DND-41 (cell line): ENCODE measurements at regions not wholly inside any gene's neighbourhood (a gene's known extent, or its start where the extent isn't known, plus 50 kb on each side); places are given as distances from the start of the nearest gene placed in this dataset.
A peak's percentile ranks its signal among the peaks of the same experiment; 100 is the strongest.
"Not testable (repeated sequence)": the region's sequence is repeated elsewhere in the genome, so short reads cannot be mapped to it uniquely, and the experiment has no call there.

ENCODE experiments used
- ATAC-seq: fragments of 200-7000 bp; cut with Tn5 transposase; 3 replicates; pipeline ENCODE4 v1.9.1; 2021; ENCODE audit warnings: low read depth; ENCODE audit not compliant: insufficient read depth
- DNase-seq: peaks from one replicate; pipeline ENCODE4 v3.0.0-alpha.2; 2020
- H2AFZ ChIP-seq: 2 replicates; pipeline ENCODE4 v1.6.0; 2012; ENCODE audit warnings: low read depth, low read length
- H3K27ac ChIP-seq: 2 replicates; pipeline ENCODE4 v1.5.1; 2012; ENCODE audit warnings: low read length, inconsistent platforms
- H3K27me3 ChIP-seq: fragments of 200-600 bp; sonication (generic); 2 replicates; pipeline ENCODE4 v1.6.0; 2012; ENCODE audit warnings: low read length, mild to moderate bottlenecking, inconsistent platforms; ENCODE audit not compliant: insufficient read depth, poor library complexity
- H3K36me3 ChIP-seq: 2 replicates; pipeline ENCODE4 v1.5.1; 2012; ENCODE audit warnings: low read length, inconsistent platforms; ENCODE audit not compliant: insufficient read depth
- H3K4me1 ChIP-seq: 2 replicates; pipeline ENCODE4 v1.5.1; 2012; ENCODE audit warnings: mild to moderate bottlenecking, low read length; ENCODE audit not compliant: insufficient read depth
- H3K4me2 ChIP-seq: 2 replicates; pipeline ENCODE4 v1.6.0; 2012; ENCODE audit warnings: mild to moderate bottlenecking, moderate library complexity, low read length, inconsistent platforms; ENCODE audit not compliant: insufficient read depth
- H3K4me3 ChIP-seq, 2 experiments: fragments of 200-600 bp in 1 of 2; shearing (Covaris generic) in 1 of 2; 2 replicates each; pipeline ENCODE4 v1.5.1; 2012 to 2016; ENCODE audit warnings: inconsistent platforms in 2 of 2, low read length in 2 of 2, mild to moderate bottlenecking in 2 of 2, low read depth in 1 of 2, moderate library complexity in 1 of 2
- H3K79me2 ChIP-seq: 2 replicates; pipeline ENCODE4 v1.6.0; 2012; ENCODE audit warnings: low read length, inconsistent platforms; ENCODE audit not compliant: insufficient read depth
- H3K9ac ChIP-seq: 2 replicates; pipeline ENCODE4 v1.6.0; 2012; ENCODE audit warnings: low read depth, mild to moderate bottlenecking, inconsistent platforms, low read length, moderate library complexity
- H3K9me3 ChIP-seq: 2 replicates; pipeline ENCODE4 v1.5.1; 2012; ENCODE audit warnings: low read length, moderate library complexity, mild to moderate bottlenecking, inconsistent platforms; ENCODE audit not compliant: insufficient read depth, severe bottlenecking
- H4K20me1 ChIP-seq: 2 replicates; pipeline ENCODE4 v1.6.0; 2012; ENCODE audit warnings: low read length; ENCODE audit not compliant: insufficient read depth

DNA sequence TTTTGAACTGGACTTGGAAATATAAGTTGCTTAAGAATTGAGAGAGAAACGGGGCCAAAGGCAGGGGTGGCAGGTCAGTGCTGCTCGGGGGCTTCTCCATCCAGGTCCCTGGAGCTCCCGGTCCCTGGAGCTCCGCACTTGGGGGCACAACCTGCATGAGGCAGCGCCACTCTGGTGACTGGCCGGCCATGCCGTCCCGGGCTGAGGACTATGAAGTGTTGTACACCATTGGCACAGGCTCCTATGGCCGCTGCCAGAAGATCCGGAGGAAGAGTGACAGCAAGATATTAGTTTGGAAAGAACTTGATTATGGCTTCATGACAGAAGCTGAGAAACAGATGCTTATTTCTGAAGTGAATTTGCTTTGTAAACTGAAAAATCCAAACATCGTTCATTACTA is 76.9 kb upstream of the POTEG start:
- not testable (repeated sequence) for H3K79me2 ChIP-seq, H3K27ac ChIP-seq, H3K27me3 ChIP-seq, H3K4me1 ChIP-seq, H3K9me3 ChIP-seq, H3K4me3 ChIP-seq, ATAC-seq, H3K4me2 ChIP-seq, H3K9ac ChIP-seq, H4K20me1 ChIP-seq, DNase-seq, H3K36me3 ChIP-seq, H2AFZ ChIP-seq

DNA sequence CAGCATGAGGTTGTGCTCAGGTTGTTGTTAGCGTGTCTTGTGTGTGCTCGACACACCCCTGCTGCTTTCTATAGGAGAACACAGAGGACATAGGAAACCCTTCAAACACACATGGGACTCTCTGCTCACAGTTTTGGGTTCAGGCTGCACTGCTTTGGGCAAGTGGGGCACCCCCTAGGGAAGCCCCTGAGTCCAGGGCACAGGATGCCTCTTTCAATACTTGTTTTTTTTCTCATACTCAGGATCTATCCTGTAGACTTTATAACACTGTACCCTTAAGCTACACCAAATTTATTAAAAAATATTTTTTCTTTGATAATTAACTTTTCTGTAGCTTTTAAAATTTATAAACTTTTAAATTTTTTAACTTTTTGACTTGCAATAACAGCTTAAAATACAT is 55.3 kb upstream of the POTEG start:
- H4K20me1 ChIP-seq, H3K27ac ChIP-seq, DNase-seq, H3K9me3 ChIP-seq, H3K4me2 ChIP-seq, H3K9ac ChIP-seq, H3K27me3 ChIP-seq, H3K4me1 ChIP-seq, ATAC-seq, H3K36me3 ChIP-seq, H3K79me2 ChIP-seq, H2AFZ ChIP-seq, H3K4me3 ChIP-seq: not testable (repeated sequence)

DNA sequence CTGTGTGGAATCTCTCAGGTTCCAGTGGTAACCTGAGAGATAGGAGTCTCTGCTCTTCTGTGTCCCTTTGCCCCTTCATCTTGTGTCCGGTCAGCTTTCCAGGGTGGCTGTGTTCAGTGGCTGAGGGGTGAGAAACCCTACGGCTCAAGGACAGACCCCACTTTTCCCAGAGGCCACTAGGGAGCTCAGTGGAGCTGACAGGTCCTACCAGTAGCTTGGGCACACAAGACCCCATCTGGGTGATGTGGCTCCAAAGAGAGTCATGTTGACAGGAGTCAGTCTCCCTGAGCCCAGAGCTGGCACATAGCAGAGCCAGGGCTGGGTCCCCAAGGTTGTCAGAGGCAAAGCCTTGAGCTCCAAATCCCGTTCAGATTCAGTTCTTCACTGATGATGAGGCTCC is 54.3 kb upstream of the POTEG start:
- not testable (repeated sequence) for DNase-seq, H4K20me1 ChIP-seq, H3K4me1 ChIP-seq, H3K27ac ChIP-seq, H3K4me3 ChIP-seq, H2AFZ ChIP-seq, H3K79me2 ChIP-seq, H3K27me3 ChIP-seq, ATAC-seq, H3K4me2 ChIP-seq, H3K9ac ChIP-seq, H3K36me3 ChIP-seq, H3K9me3 ChIP-seq

DNA sequence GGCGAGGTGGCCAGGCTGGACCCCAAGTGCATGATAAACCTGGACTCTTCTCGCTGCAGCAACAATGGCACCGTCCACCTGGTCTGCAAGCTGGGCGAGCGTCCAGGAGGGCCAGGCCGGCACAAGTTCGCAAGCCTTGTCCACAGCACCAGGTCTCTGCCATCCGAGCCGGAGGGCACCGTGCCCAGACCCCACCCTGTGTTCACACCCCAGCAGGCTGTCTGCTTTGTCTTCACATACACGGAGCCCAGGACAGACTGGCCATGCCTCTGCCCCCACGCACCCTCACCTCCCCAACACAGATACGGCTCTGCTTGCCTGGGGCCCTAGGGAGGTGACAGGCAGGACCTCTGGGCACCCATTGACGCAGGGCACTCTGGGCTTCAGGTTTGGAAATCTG is 53.5 kb upstream of the POTEG start:
- not testable (repeated sequence) for H4K20me1 ChIP-seq, H3K9ac ChIP-seq

DNA sequence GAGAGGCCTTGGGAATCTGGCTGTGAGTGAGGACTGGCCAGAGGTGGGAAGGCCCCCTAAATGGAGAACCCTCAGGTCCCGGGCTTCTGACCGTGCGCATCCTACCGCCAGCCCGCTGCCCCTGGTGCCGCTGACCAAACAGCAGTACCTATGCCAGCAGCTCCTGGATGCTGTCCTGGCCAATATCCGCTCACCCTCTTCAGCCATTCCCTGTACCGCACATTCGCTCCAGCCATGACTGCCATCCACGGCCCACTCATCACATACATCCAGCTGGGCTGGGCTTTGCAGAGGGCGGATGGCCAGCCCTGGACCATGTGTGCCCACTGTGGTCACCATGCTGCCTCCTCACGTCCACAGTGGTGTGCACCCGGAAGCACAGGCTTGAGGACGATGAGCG is 53.1 kb upstream of the POTEG start:
- not testable (repeated sequence) for H3K27me3 ChIP-seq, DNase-seq, H3K4me1 ChIP-seq, H3K4me3 ChIP-seq, H3K9me3 ChIP-seq, H4K20me1 ChIP-seq, H3K79me2 ChIP-seq, H3K27ac ChIP-seq, H2AFZ ChIP-seq, H3K9ac ChIP-seq, H3K36me3 ChIP-seq, H3K4me2 ChIP-seq
- ATAC-seq, result peak; percentile 21; the same call in 1 of the 3 replicates

More for the DNA sequence above, 53.5 kb upstream of the POTEG start:
- 0 out of 3 replicates have a peak, but pooled peaks have one; percentile 2 for ATAC-seq
- not testable (repeated sequence) for H2AFZ ChIP-seq, H3K4me1 ChIP-seq, H3K27me3 ChIP-seq, H3K27ac ChIP-seq, H3K9me3 ChIP-seq, H3K36me3 ChIP-seq, DNase-seq, H3K79me2 ChIP-seq, H3K4me3 ChIP-seq, H3K4me2 ChIP-seq

DNA sequence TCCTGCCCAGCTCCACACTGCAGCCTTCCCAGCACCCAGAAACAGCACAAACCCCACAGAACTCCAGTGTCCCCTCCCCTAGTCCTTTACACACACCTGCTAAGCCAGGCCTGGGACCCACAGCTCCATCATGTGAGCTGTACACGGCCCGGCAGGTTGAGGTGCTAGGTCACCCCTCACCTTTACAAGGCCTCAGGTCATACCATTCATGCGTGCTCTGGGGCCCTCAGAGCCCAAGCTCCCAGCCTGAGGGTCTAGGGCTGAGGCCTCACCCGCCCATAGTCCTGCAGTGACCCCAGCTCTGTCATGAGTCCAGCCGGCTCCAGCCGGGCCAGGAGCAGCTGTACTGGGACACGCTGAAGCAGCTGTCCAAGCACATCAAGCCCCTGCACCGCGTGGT is 51.2 kb upstream of the POTEG start:
- H3K4me2 ChIP-seq, H4K20me1 ChIP-seq, H2AFZ ChIP-seq, DNase-seq, H3K4me1 ChIP-seq, H3K36me3 ChIP-seq, H3K9me3 ChIP-seq, H3K9ac ChIP-seq, ATAC-seq, H3K27me3 ChIP-seq, H3K27ac ChIP-seq, H3K79me2 ChIP-seq, H3K4me3 ChIP-seq: not testable (repeated sequence)
